ENCODE measurements at regions not wholly inside any gene's neighbourhood (a gene's known extent, or its start where the extent isn't known, plus 50 kb on each side); places are given as distances from the start of the nearest gene placed in this dataset.

DNA sequence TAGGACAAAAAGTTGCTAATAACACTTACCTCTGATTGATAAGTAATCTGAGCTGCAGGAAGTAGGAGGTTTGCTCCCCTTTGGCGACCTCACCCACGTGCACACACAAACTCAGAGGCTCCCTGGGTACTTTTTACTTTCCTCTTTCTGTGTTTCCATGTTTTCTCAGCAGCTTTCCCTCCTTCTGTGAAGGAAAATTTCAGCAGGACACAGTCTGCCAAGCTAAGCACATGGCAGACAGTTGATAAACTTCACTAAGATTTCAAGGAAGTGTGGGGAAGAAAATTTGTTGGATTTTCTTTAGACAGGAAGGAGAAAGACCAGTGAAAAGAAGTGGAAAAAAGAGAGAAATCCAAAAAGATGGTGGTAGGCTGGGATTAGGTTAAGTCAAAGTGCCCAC is 215.5 kb upstream of the ARG1 start:
- no peak overlapping the region for H3K4me2 ChIP-seq (ENCODE audit: low read length)
- no peaks in the 10 kb centered on the region for H3F3A ChIP-seq (ENCODE audit: control insufficient read depth, insufficient read depth)
- H3K36me3 ChIP-seq (ENCODE audit: control insufficient read depth, low read length) = no peaks in the 10 kb centered on the region
- TF ChIP-seq, protein P1, sequence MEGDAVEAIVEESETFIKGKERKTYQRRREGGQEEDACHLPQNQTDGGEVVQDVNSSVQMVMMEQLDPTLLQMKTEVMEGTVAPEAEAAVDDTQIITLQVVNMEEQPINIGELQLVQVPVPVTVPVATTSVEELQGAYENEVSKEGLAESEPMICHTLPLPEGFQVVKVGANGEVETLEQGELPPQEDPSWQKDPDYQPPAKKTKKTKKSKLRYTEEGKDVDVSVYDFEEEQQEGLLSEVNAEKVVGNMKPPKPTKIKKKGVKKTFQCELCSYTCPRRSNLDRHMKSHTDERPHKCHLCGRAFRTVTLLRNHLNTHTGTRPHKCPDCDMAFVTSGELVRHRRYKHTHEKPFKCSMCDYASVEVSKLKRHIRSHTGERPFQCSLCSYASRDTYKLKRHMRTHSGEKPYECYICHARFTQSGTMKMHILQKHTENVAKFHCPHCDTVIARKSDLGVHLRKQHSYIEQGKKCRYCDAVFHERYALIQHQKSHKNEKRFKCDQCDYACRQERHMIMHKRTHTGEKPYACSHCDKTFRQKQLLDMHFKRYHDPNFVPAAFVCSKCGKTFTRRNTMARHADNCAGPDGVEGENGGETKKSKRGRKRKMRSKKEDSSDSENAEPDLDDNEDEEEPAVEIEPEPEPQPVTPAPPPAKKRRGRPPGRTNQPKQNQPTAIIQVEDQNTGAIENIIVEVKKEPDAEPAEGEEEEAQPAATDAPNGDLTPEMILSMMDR (IDR thresholded peaks at IDR 0.05; ENCODE audit: low read depth, low read length, poor library complexity, severe bottlenecking) = no peak
- no peaks in the 10 kb centered on the region for H3K4me1 ChIP-seq (ENCODE audit: control insufficient read depth, low read length)
- no peaks in the 10 kb centered on the region for H3K9me2 ChIP-seq (replicated peaks; ENCODE audit: control insufficient read depth, low read length)
- no peaks in the 10 kb centered on the region for H3K79me2 ChIP-seq (ENCODE audit: control insufficient read depth, low read length)
- H3K9me3 ChIP-seq (ENCODE audit: control insufficient read depth, insufficient read depth, low read length) = no peaks in the 10 kb centered on the region
- H3K4me3 ChIP-seq (ENCODE audit: low read length) = no peak overlapping the region
- no peak overlapping the region for H3K27ac ChIP-seq (ENCODE audit: low read depth, low read length)
- no peaks in the 10 kb centered on the region for H4K20me1 ChIP-seq (ENCODE audit: control insufficient read depth, insufficient read depth, low read depth, low read length)
- no peaks in the 10 kb centered on the region for H3K27me3 ChIP-seq (ENCODE audit: control insufficient read depth, low read length)

DNA sequence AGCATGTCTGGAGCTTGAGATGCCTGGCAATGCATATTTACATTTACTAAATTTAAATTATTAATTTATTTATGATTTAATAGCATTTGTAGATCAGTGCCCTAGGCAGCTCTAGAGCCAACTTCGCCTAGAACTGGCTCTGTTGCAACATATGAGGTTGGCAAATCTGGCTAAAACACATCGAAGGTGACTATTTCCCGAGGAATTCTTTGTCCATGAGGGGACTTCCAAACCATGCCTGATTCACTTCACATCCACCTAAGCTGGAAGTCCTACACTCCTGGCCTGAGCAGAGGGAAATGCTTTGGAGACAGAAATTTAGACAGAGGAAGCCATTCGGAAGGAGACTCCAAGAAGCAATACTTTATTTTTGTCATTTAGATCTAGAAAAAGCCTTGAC is 211.0 kb upstream of the ARG1 start:
- Histone ChIP-seq H3K4me1 (ENCODE audit: control insufficient read depth, low read length) (peaks cover 8% of the 10 kb centered on the region; the same call in 1 of the 2 replicates), H3K79me2 (ENCODE audit: control insufficient read depth, low read length) (no peaks in the 10 kb centered on the region), H3K9me3 (ENCODE audit: control insufficient read depth, insufficient read depth, low read length) (no peaks in the 10 kb centered on the region), H3K4me2 (ENCODE audit: low read length) (no peak overlapping the region), H3K9me2 (replicated peaks; ENCODE audit: control insufficient read depth, low read length) (no peaks in the 10 kb centered on the region), H3K36me3 (ENCODE audit: control insufficient read depth, low read length) (no peaks in the 10 kb centered on the region), H4K20me1 (ENCODE audit: control insufficient read depth, insufficient read depth, low read depth, low read length) (no peaks in the 10 kb centered on the region), H3K4me3 (ENCODE audit: low read length) (no peak overlapping the region), H3F3A (ENCODE audit: control insufficient read depth, insufficient read depth) (no peaks in the 10 kb centered on the region), H3K27ac (ENCODE audit: low read depth, low read length) (no peak overlapping the region), H3K27me3 (ENCODE audit: control insufficient read depth, low read length) (no peaks in the 10 kb centered on the region)
- TF ChIP-seq, protein P1 (IDR thresholded peaks at IDR 0.05; ENCODE audit: low read depth, low read length, poor library complexity, severe bottlenecking) = no peak
- TF ChIP-seq EZH2phosphoT487 (IDR thresholded peaks at IDR 0.05; ENCODE audit: borderline replicate concordance, low read length) = no peak

DNA sequence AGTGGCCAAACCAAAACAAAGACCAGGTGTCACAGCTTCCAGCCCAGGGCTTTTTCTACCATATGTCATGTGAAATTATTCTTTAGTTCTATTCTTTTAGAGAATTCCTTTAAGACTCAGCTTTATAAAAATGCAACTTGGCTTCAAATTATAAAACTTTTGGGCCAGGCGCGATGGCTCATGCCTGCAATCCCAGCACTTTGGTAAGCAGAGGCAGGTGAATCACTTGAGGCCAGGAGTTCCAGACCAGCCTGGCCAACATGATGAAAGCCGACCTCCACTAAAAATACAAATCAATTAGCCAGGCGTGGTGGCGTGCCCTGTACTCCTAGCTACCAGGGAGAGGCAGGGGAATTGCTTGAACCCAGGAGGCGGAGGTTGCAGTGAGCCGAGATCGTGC is 210.3 kb upstream of the ARG1 start:
- Histone ChIP-seq H3K4me3 (ENCODE audit: low read length) (no peak overlapping the region), H3K36me3 (ENCODE audit: control insufficient read depth, low read length) (no peaks in the 10 kb centered on the region), H3K4me2 (ENCODE audit: low read length) (no peak overlapping the region), H3K4me1 (ENCODE audit: control insufficient read depth, low read length) (peaks cover 12% of the 10 kb centered on the region), H3F3A (ENCODE audit: control insufficient read depth, insufficient read depth) (no peaks in the 10 kb centered on the region), H3K9me3 (ENCODE audit: control insufficient read depth, insufficient read depth, low read length) (no peaks in the 10 kb centered on the region), H3K27me3 (ENCODE audit: control insufficient read depth, low read length) (no peaks in the 10 kb centered on the region), H3K27ac (ENCODE audit: low read depth, low read length) (no peak overlapping the region), H3K9me2 (replicated peaks; ENCODE audit: control insufficient read depth, low read length) (no peaks in the 10 kb centered on the region), H3K79me2 (ENCODE audit: control insufficient read depth, low read length) (no peaks in the 10 kb centered on the region), H4K20me1 (ENCODE audit: control insufficient read depth, insufficient read depth, low read depth, low read length) (no peaks in the 10 kb centered on the region)
- TF ChIP-seq, protein P1 (IDR thresholded peaks at IDR 0.05; ENCODE audit: low read depth, low read length, poor library complexity, severe bottlenecking) = no peak
- TF ChIP-seq EZH2phosphoT487 (IDR thresholded peaks at IDR 0.05; ENCODE audit: borderline replicate concordance, low read length) = no peak

All from DOHH2 (cell line).